ENCODE measurements at regions not wholly inside any gene's neighbourhood (a gene's known extent, or its start where the extent isn't known, plus 50 kb on each side); places are given as distances from the start of the nearest gene placed in this dataset.
A peak's percentile ranks its signal among the peaks of the same experiment; 100 is the strongest.

- DNase-seq, result no peak
Measured at GRCh38 chr6:93494057-93494456, 74.7 kb upstream of the EPHA7 start.

GRCh38 chr6:93474733-93475179 is 55.4 kb upstream of the EPHA7 start:
- DNase-seq, result no peak

- DNase-seq, result peak; percentile 3
Measured at GRCh38 chr6:93471281-93471680, 51.9 kb upstream of the EPHA7 start.

All from eye (tissue), 1 donor.